Stimulated activated CD4-positive, alpha-beta T cell treated with anti-CD3 and anti-CD28 coated beads, Interleukin-2, amount 100 ng/mL, for 48 hours (primary cell): ENCODE measurements at regions not wholly inside any gene's neighbourhood (a gene's known extent, or its start where the extent isn't known, plus 50 kb on each side); places are given as distances from the start of the nearest gene placed in this dataset.
"Not testable (repeated sequence)": the region's sequence is repeated elsewhere in the genome, so short reads cannot be mapped to it uniquely, and the experiment has no call there.

Experiments used
- DNase-seq, 2 donors: peaks; one replicate each; pipeline ENCODE4 v3.0.0-alpha.2; 2020

DNA sequence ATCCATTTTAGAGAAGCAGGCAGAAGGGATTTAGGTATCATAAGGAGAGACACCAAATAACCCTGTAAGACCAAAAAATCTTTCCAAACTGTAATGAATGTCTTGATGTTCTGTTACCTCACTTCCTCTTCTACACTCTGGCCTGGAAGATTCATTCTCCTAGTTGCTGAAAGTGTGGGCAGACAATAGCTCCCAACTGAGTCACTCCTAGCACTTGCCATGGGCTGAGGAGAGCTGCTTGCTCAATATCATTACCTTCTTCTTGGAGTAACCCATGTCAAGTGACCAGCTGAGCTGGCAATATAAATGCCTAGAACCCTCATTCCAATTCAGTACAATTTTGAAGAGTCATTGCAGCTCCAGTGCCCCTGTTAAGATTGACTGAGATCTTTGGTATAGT lies 1985.5 kb upstream of the CDH6 start:
- DNase-seq, result no peak

DNA sequence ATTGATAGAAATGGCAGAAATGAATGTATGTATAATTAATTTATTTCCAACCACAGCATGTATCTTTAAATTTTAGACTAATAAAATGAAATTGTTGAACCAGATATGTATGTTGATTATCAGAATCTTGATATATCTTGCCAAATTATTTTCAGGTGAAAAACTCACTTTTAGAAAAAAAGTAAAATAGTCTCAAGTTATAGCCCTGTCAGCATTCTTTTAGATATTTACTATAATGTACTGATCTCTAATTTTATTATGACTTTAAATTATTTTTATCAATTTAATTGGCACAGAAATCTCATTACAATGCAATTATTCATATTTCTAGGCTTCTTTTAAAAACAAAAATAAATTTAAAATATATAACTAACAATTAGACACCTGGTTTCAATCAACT lies 1990.4 kb upstream of the CDH6 start:
- DNase-seq, result no peak

DNA sequence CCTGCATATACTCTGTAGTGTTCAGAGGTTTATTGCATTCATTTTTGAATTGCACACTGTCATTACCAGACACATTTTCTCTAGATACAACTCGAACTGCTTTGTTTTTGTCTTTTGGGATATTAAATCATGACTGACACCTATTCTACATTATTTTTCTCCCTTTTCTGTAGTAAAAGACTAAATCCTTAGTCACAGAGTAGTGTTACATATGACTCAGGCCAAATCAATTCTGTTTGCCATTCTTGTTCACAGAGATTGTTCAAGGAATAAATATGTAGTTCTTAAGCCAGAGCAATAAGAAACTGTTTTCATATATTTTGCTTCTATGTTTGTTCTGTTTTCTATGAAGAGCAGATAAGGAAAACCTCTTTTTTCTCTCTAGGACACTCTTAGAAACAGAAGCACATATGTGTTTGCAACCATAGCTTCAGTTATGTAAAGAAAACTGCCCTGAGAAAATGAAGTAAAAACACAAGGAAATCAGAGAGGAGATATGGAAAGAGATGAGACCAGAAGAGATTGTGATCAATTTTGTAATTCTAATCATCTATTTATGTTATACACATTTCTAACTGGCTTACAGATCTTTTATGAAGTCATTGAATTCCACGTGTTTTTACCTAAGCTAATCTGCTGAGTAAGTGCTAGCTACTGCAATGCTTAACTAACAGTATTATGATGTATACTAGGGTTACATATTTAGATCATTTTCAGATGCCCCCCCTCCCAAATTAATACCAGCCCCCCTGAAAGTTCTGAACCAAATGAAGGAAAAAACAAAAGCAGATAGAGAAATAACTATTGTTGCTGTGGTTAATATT lies 1995.6 kb upstream of the CDH6 start:
- DNase-seq, result no peak

DNA sequence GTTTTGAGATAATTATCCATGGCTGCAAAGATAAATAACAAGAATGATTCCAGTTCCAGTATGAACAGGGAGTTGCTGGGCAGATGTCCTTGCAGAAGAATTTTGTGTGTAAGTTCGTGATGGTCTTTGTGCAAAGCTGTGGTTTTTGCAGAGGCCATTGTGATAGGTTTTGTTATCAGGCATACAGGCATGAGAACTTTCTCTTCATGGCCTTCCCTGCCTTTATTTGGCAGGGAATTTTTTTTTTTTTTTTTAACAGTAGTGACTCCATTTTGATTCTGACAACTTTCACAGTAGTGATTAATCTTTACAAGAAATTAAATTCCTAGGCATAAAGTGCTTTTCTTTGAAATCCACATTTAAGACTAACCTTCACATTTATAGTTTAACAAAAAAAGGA lies 1999.5 kb upstream of the CDH6 start:
- no peak for DNase-seq

DNA sequence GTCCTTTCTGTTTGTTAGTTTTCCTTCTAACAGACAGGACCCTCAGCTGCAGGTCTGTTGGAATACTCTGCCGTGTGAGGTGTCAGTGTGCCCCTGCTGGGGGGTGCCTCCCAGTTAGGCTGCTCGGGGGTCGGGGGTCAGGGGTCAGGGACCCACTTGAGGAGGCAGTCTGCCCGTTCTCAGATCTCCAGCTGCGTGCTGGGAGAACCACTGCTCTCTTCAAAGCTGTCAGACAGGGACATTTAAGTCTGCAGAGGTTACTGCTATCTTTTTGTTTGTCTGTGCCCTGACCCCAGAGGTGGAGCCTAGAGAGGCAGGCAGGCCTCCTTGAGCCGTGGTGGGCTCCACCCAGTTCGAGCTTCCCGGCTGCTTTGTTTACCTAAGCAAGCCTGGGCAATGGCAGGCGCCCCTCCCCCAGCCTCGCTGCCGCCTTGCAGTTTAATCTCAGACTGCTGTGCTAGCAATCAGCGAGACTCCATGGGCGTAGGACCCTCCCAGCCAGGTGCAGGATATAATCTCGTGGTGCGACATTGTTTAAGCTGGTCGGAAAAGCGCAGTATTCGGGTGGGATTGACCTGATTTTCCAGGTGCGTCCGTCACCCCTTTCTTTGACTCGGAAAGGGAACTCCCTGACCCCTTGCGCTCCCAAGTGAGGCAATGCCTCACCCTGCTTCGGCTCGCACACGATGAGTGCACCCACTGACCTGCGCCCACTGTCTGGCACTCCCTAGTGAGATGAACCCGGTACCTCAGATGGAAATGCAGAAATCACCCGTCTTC lies 2002.0 kb upstream of the CDH6 start:
- DNase-seq, result not testable (repeated sequence)

DNA sequence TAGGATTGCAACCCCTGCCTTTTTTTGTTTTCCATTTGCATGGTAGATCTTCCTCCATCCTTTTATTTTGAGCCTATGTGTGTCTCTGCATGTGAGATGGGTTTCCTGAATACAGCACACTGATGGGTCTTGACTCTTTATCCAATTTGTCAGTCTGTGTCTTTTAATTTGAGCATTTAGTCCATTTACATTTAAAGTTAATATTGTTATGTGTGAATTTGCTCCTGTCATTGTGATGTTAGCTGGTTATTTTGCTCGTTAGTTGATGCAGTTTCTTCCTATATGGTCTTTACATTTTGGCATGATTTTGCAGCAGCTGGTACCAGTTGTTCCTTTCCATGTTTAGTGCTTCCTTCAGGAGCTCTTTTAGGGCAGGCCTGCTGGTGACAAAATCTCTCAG lies 2003.1 kb upstream of the CDH6 start:
- DNase-seq, result not testable (repeated sequence)

DNA sequence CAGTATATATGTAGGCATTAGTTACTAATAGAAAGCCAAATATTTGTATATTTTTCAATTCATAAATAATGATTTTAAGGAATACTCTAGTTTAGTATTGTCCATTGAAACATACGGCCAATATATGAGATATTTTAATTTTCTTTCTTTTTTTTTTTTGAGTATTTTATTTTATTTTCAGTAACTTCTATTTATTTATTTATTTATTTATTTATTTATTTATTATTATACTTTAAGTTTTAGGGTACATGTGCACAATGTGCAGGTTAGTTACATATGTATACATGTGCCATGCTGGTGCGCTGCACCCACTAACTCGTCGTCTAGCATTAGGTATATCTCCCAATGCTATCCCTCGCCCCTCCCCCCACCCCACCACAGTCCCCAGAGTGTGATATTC lies 2007.1 kb upstream of the CDH6 start:
- DNase-seq, result not testable (repeated sequence)

DNA sequence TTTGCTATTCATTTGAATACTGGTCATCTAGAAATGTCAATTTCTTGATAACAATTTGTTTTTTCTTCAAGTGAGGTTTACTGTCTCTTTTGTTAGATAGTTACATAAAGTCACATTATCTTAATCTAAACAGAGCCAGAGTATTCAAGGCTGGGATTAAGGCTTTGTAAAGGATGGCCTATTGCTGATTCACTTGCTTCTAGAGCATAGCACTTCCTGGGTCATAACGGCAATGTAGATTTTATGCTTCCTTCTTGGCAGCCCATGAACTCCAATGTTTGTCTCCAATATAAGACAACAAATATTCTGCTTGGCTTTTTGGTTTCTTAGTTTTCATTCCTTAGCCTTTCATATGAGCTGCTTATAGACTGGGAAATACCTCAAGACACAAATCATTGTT lies 2007.9 kb upstream of the CDH6 start:
- DNase-seq, result no peak

DNA sequence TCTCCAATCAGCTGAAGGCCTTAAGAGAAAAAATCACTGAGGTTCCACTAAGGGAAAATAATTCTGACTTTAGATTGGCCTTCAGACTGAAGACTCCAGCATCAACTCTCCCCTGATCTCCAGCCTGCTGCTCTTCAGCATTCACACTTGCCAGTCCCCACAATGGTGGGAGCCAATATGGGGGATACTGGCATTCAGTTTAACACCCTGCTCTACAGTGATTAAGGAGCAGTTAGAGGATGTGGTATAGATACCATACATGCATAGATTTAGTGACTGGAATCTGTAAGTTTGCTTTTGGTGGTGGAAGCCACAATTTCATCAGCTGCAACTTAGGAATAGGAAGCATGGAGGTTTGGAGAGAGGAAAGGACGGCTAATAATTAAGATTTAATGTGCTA lies 2017.7 kb upstream of the CDH6 start:
- no peak for DNase-seq

DNA sequence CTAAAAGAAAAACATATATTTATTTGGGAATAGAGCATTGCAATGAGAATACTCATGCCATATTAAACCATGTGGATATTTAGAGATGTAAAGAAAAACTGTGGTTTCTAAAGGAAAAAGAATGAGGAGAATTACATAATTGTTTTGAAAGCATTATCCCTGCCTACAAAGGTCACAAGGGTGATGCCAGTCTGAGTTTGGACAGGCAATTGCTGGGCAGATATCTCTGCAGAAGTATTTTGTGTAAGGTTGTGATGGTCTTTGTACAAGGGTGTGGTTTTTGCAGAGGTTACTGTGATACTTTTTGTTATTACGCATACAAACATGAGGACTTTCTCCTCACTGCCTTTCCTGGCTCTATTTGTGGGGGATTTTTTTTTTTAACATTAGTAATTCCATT lies 2022.9 kb upstream of the CDH6 start:
- DNase-seq, result no peak

DNA sequence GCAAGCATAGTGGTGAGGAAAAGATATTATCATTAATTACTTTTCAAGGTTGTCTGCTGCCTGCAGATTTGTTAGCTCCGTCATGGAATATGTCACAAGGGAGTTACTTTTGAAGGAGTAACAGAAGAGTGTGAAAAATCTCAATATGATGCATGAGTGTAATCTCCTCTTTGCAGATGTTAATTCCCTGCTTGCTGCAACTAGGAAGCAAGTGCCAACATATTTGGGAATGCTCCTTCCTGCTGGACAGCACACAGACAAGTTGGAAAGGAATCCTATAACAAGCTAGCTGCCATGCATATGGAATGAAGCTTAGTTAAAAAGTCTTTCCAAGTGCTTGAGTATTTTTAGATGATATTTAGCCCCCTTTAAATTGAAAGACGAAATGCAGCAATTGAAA lies 2023.6 kb upstream of the CDH6 start:
- no peak for DNase-seq

DNA sequence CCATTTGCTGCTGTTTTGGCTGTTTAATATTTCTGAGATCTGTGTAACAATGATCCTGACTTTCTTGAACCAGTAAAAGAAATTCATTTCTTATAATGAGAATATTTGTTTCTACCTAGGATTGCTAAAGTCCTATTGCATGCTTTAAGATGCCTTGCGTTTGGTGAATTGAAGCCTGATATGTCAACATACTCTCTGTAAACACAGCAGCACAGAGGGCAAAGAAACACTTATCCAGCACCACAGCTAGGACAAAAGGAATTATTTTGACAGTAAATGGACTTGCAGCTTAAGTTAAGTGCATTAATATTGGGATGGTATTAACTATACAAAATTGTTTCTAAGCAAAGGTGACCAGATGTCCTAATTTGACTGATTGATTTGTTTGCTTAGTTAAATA lies 2031.2 kb upstream of the CDH6 start:
- no peak for DNase-seq

DNA sequence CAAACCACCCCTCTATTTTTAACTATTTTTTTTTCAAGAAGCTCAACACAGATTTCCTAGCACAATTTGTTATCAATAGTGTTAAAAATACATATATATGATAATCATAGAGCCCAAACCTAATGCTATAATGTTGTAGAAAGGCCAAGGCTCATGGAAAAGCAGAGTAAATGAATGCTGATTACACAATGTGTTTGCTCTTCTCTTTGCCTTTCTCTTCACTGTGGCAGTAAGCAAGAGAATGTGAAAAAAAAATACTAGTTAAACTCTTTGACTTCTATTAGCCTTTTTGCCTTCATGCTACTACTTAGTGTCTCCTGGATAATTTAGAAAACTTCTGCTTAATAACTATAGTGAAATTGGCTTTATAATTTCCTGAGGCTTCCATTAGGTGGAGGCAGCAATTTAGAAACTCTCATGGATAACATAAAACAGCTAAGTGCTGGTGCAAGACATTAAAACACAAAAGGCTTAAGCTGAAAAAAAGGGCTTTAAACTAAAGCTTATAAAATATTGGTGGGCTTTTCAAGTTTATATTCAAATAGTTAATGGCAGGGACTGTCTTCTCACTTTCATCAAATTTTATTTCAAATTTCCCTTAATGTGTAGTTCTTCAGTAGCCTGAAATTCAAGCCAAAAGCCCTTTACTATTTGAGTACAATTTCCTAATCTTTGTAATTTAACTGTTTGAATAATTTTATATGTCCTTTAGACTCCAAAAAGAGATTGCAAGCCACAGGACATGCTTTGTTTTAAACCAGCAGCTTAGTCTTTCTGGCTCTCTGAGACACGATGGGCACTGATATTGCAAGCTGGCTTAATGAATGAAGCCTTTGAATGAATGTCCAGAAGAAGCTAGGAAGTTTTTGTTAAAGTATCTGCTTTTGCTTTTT lies 2031.8 kb upstream of the CDH6 start:
- no peak for DNase-seq

DNA sequence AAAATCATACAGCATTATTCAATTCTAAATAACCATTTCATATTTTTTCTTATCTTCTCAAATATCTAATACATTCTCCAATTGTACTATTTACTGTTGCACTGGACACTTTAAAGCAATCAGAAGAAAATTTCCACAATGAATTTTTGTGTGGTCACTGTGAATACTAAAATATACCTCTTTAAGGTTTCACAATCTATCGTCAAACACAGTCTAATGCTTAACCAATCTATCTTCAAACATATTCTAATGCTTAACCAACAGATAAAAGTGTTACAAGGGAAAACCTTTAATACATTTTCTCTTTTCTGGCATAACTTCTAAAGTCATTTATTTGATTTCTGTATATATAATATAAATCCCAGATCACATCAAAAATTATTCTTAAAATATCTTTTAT lies 2035.5 kb upstream of the CDH6 start:
- no peak for DNase-seq

DNA sequence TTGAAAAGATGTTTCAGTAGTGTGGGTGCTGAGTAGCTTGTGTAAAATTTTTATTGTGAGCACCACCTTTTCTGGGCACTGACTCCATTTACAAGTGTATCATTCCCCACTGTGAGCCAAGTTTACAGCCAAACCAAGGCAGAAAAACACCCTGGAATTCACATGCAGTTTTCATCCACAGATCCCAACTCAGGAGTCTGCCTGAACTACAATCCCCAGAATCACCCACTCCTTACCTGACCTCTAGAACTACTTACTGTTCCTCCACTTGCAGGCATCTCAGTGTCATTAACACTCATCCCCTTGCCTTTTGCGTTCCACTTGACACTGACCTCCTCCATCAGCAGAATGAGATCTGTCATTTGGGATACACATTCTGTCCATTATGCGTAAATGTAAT lies 2042.6 kb upstream of the CDH6 start:
- DNase-seq, result no peak

DNA sequence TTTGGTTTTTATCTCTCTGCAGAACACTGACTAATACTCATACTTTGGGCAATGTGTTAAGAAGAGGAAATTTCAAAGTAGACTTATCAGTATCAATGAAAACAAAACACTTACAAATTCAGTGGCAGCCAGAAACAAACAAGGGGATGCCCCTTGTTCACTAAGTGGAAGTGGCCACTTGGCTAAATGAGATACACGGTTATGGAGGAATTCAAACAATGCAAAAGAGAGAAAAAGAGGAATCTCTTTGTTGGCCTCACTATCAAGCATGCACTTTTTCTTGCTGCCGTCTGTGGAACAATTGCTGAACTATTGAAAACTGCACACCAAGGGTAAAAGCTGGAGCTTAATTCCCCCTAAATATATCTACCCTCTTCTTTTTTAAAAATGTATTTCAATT lies 2044.9 kb upstream of the CDH6 start:
- no peak for DNase-seq

DNA sequence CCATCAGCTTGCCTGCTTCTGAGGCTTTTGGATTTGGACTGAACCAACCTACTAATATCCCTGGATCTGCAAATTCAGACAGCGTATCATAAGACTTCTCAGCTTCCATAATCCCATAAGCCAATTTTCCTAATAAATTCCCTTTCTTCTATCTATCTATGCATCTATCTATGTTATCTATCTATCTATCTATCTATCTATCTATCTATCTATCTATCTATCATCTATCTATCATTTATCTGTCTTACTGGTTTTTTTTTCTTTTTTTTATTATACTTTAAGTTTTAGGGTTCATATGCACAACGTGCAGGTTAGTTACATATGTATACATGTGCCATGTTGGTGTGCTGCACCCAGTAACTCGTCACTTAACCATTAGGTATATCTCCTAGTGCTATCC lies 2045.4 kb upstream of the CDH6 start:
- DNase-seq, result no peak

DNA sequence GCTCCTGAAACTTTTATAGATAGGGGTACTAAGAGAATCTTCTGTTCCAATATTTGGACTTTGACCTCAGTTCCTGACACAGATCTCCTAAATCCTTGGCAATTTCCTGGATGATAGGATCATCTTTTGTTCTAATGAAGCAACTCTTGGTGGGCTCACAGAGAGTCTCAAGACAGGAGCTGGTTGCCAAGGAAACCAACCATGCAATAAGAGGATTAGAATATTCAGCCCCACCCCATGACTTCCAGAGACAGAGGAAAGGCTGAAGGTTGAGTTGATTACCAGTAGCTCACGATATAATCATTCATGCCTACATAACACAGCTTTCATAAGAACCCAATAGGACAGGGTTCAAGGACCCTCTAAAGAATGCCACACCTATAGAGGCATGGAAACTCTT lies 2050.2 kb upstream of the CDH6 start:
- DNase-seq, result no peak

DNA sequence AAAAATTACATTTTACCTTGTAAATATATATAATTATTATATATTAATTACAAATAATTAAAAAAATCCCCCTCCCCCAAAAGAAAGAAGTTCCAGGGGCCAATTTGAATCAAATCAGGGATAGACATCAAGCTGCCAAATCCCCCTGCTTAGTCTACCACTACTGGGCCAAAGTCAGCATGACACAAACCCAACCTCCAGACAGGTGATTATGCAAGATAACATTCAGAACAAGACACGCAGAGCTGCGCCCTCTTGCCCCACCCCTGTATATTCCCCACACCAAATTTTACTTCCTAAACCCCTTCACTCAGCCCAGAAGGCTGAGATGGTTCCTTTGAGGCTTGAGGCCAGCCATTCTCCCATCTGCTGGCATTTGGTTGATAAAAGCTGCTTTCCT lies 2059.1 kb upstream of the CDH6 start:
- DNase-seq, result no peak

DNA sequence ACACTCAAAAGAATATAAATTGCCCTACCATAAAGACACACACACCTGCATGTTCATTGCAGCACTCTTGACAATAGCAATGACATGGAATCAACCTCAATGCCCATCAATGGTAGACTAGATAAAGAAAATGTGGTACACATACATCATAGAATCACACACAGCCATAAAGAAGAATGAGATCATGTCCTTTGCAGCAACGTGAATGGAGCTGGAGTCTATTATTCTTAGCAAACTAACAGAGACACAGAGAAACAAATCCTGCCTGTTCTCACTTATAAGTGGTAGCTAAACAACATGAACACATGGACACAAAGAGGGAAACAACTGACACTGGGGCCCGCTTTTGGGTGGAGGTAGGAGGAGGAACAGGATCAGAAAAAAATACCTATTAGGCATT lies 2062.2 kb upstream of the CDH6 start:
- DNase-seq, result no peak

DNA sequence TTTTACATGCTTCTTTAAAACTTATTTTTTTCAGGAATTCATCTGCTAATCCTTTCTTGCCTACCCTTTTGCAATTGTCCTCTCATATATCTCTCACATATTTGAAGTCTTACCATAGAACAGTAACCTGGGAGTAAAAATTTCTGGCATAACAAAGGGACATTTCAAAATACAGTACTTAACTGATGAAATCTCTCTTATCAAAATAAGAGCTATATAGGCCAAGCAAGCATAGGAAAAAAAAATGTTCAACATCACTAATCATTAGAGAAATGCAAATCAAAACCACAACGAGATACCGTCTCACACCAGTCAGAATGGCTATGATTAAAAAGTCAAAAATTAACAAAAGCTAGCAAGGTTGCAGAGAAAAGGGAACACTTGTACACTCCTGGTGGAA lies 2062.7 kb upstream of the CDH6 start:
- DNase-seq, result no peak

DNA sequence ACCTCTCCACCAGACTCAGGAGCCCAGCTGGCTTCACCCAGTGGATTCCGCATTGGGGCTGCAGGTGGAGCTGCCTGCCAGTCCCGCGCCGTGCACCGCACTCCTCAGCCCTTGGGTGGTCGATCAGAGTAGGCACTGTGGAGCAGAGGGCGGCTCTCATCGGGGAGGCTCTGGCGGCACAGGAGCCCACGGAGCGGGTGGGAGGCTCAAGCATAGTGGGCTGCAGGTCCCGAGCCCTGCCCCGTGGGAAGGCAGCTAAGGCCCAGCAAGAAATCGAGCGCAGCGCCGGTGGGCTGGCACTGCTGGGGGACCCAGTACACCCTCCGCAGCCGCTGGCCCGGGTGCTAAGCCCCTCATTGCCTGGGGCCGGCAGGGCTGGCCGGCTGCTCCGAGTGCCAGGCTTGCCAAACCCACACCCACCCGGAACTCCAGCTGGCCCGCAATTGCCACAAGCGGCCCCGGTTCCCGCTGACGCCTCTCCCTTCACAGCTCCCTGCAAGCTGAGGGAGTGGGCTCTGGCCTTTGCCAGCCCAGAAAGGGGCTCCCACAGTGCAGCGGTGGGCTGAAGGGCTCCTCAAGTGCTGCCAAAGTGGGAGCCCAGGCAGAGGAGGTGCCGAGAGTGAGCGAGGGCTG lies 2065.8 kb upstream of the CDH6 start:
- not testable (repeated sequence) for DNase-seq

DNA sequence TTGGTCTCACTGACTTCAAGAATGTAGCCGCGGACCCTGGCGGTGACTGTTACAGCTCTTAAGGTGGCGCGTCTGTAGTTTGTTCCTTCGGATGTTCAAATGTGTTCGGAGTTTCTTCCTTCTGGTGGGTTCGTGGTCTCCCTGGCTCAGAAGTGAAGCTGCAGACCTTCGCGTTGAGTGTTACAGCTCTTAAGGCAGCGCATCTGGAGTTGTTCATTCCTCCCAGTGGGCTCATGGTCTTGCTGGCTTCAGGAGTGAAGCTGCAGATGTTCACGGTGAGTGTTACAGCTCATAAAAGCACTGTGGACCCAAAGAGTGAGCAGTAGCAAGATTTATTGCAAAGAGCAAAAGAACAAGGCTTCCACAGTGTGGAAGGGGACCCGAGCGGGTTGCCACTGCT lies 2067.0 kb upstream of the CDH6 start:
- DNase-seq, result not testable (repeated sequence)
